Central memory CD4-positive, alpha-beta T cell (primary cell): ENCODE measurements at regions not wholly inside any gene's neighbourhood (a gene's known extent, or its start where the extent isn't known, plus 50 kb on each side); places are given as distances from the start of the nearest gene placed in this dataset.

Source experiments
- DNase-seq: peaks from one replicate; pipeline ENCODE4 v3.0.0; 2022

GRCh38 chr17:79415909-79416308 lies 194.9 kb downstream of the RBFOX3 start:
- DNase-seq = no peak

GRCh38 chr17:79415365-79415764 lies 195.5 kb downstream of the RBFOX3 start:
- DNase-seq = no peak

- DNase-seq = no peak
Observed at GRCh38 chr17:79414793-79415211, 196.0 kb downstream of the RBFOX3 start.

- DNase-seq = no peak
Observed at GRCh38 chr17:79414063-79414792, 196.6 kb downstream of the RBFOX3 start.

- DNase-seq = no peak
Observed at GRCh38 chr17:79413611-79414010, 197.2 kb downstream of the RBFOX3 start.

GRCh38 chr17:79412886-79413390 lies 197.9 kb downstream of the RBFOX3 start:
- DNase-seq = no peak

- DNase-seq = no peak
Observed at GRCh38 chr17:79412110-79412509, 198.7 kb downstream of the RBFOX3 start.

GRCh38 chr17:79411419-79411818 lies 199.4 kb downstream of the RBFOX3 start:
- DNase-seq = no peak

- DNase-seq = no peak
Observed at GRCh38 chr17:79410681-79411080, 200.2 kb downstream of the RBFOX3 start.

- no peak for DNase-seq
Observed at GRCh38 chr17:79408251-79408650, 202.6 kb downstream of the RBFOX3 start.

GRCh38 chr17:79407385-79407784 lies 203.5 kb downstream of the RBFOX3 start:
- DNase-seq = no peak

GRCh38 chr17:79406316-79406715 lies 204.5 kb downstream of the RBFOX3 start:
- no peak for DNase-seq

- no peak for DNase-seq
Observed at GRCh38 chr17:79405823-79406222, 205.0 kb downstream of the RBFOX3 start.

- no peak for DNase-seq
Observed at GRCh38 chr17:79404136-79404911, 206.5 kb downstream of the RBFOX3 start.

- DNase-seq = no peak
Observed at GRCh38 chr17:79401704-79402674, 208.9 kb downstream of the RBFOX3 start.

- DNase-seq = peak; percentile 55
Observed at GRCh38 chr17:79400989-79401703, 209.7 kb downstream of the RBFOX3 start.

- no peak for DNase-seq
Observed at GRCh38 chr17:79399610-79400144, 211.2 kb downstream of the RBFOX3 start.

GRCh38 chr17:79398441-79398840 lies 212.4 kb downstream of the RBFOX3 start:
- DNase-seq = no peak

- no peak for DNase-seq
Observed at GRCh38 chr17:79396696-79397095, 214.2 kb downstream of the RBFOX3 start.

- DNase-seq = no peak
Observed at GRCh38 chr17:79395545-79395944, 215.3 kb downstream of the RBFOX3 start.

GRCh38 chr17:79395066-79395465 lies 215.8 kb downstream of the RBFOX3 start:
- DNase-seq = no peak
